ENCODE measurements at regions not wholly inside any gene's neighbourhood (a gene's known extent, or its start where the extent isn't known, plus 50 kb on each side); places are given as distances from the start of the nearest gene placed in this dataset.

DNA sequence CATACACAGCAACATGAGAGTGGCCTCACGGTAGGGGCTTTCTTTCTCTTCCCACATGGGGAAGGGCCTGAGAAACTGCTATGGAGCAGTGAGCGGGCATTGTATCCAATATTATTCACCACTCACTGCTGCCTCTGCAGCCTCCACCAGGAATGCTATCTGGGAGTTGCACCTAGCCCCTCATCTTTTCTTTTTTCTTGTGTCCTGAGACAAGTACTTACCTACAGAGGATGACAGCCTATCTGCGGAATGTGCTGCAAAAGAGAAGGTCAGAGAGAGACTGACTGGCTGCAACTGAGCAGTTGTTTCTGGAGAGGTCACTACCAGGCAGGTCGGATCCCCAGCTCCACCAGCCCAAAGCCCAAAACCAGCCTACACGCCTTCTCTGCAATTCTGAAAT, 52.1 kb upstream of the HTATIP2 start:
- no peak for DNase-seq (ENCODE audit: low spot score)
- intact Hi-C loops (cut with micrococcal nuclease; ENCODE audit: unreplicated experiment): no loop called here
- H3K27ac ChIP-seq (ENCODE audit: low read depth, low read length, poor library complexity, severe bottlenecking): no peak overlapping the region
- H3K27me3 ChIP-seq (replicated peaks; ENCODE audit: insufficient read depth, low read depth, low read length, poor library complexity): no peaks in the 10 kb centered on the region
- POLR2A ChIA-PET (ENCODE audit: low non-redundant PET): no interaction called here
- CTCF ChIA-PET: no interaction called here
- H3K9me3 ChIP-seq (ENCODE audit: low read depth, low read length, poor library complexity, severe bottlenecking): no peaks in the 10 kb centered on the region
- H3K36me3 ChIP-seq (ENCODE audit: insufficient read depth, low read length, poor library complexity, severe bottlenecking): no peaks in the 10 kb centered on the region
- no peaks in the 10 kb centered on the region for H3K4me1 ChIP-seq (ENCODE audit: insufficient read depth, low read length, poor library complexity, severe bottlenecking)
- TF ChIP-seq, protein P1, sequence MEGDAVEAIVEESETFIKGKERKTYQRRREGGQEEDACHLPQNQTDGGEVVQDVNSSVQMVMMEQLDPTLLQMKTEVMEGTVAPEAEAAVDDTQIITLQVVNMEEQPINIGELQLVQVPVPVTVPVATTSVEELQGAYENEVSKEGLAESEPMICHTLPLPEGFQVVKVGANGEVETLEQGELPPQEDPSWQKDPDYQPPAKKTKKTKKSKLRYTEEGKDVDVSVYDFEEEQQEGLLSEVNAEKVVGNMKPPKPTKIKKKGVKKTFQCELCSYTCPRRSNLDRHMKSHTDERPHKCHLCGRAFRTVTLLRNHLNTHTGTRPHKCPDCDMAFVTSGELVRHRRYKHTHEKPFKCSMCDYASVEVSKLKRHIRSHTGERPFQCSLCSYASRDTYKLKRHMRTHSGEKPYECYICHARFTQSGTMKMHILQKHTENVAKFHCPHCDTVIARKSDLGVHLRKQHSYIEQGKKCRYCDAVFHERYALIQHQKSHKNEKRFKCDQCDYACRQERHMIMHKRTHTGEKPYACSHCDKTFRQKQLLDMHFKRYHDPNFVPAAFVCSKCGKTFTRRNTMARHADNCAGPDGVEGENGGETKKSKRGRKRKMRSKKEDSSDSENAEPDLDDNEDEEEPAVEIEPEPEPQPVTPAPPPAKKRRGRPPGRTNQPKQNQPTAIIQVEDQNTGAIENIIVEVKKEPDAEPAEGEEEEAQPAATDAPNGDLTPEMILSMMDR (conservative IDR thresholded peaks at IDR 0.05; ENCODE audit: low read depth, low read length): no peak
- no peak for TF ChIP-seq EZH2 (IDR thresholded peaks at IDR 0.05; ENCODE audit: borderline replicate concordance, low read depth, low read length, poor library complexity, severe bottlenecking)
- H3K4me3 ChIP-seq (ENCODE audit: low read depth, low read length, poor library complexity, severe bottlenecking): no peak overlapping the region
- no TSS peak for BruUV-seq (replicated peaks)

DNA sequence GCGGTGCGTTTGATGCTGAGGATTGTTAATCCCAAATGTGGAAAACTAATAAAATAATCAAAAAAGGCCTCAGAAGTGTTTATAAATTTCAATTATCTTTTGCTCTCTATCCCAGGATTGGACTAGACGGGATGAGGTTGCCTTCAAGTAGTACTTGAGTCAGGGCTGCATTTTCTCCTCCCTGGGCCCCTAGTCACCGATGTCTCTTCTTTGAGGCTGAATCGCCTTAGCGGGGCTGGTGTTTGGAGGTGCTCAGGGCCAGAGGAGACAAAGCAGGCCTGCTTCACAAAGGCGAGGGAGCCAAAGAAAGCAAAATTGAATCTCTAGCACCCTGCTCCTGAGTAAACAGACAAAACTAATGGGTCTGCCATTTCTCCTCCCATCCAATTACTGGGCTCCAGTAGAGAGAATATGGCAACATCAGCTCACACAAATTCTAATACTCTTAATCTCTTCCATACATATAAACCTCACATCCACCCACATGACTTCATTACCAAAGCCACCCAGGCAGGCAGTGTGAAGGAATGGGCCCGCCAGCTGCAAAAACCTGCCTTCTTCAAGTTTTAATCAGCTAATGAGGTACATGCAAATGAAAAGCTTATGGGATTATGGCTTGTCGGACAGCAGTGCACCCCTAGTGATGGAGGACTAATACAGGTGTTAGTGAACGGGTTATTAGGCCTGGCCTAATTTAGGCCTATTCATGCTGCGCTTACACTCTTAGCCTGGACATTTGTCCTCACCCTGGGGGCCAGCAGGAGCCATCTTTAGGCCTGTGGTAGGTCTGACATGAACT, 52.7 kb upstream of the HTATIP2 start:
- BruUV-seq (replicated peaks): no TSS peak
- ChIA-PET POLR2A (ENCODE audit: low non-redundant PET) (no interaction called here), CTCF (no interaction called here)
- Histone ChIP-seq H3K27me3 (replicated peaks; ENCODE audit: insufficient read depth, low read depth, low read length, poor library complexity) (no peaks in the 10 kb centered on the region), H3K36me3 (ENCODE audit: insufficient read depth, low read length, poor library complexity, severe bottlenecking) (no peaks in the 10 kb centered on the region), H3K27ac (ENCODE audit: low read depth, low read length, poor library complexity, severe bottlenecking) (no peak overlapping the region), H3K4me1 (ENCODE audit: insufficient read depth, low read length, poor library complexity, severe bottlenecking) (no peaks in the 10 kb centered on the region), H3K9me3 (ENCODE audit: low read depth, low read length, poor library complexity, severe bottlenecking) (no peaks in the 10 kb centered on the region), H3K4me3 (ENCODE audit: low read depth, low read length, poor library complexity, severe bottlenecking) (no peak overlapping the region)
- intact Hi-C loops (cut with micrococcal nuclease; ENCODE audit: unreplicated experiment): no loop called here
- TF ChIP-seq, protein P1 (conservative IDR thresholded peaks at IDR 0.05; ENCODE audit: low read depth, low read length): no peak
- TF ChIP-seq EZH2 (IDR thresholded peaks at IDR 0.05; ENCODE audit: borderline replicate concordance, low read depth, low read length, poor library complexity, severe bottlenecking): no peak
- no peak for DNase-seq (ENCODE audit: low spot score)

DNA sequence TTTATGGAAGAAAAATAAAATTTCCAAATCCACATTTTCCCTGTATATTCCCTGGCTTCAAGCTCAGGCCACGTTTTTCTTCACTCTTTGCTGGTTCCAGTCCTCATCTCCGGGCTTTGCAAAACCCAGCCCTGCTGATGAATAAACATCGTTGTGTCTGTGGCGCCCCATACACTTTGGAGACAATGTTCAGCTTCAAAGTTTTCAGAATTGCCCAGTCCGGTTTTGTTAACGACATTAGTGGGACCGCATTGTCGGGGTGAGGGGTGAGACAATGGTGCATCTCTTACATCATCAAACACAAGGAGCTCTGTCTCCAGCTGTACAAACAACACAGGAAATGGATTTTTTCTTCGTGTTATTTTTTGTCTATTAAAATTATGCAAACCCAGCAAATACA, 53.4 kb upstream of the HTATIP2 start:
- ChIA-PET CTCF (no interaction called here), POLR2A (ENCODE audit: low non-redundant PET) (no interaction called here)

More for the DNA sequence above, 53.4 kb upstream of the HTATIP2 start:
- Histone ChIP-seq H3K9me3 (ENCODE audit: low read depth, low read length, poor library complexity, severe bottlenecking) (no peaks in the 10 kb centered on the region), H3K27me3 (replicated peaks; ENCODE audit: insufficient read depth, low read depth, low read length, poor library complexity) (no peaks in the 10 kb centered on the region), H3K36me3 (ENCODE audit: insufficient read depth, low read length, poor library complexity, severe bottlenecking) (no peaks in the 10 kb centered on the region), H3K4me3 (ENCODE audit: low read depth, low read length, poor library complexity, severe bottlenecking) (no peak overlapping the region), H3K27ac (ENCODE audit: low read depth, low read length, poor library complexity, severe bottlenecking) (no peak overlapping the region), H3K4me1 (ENCODE audit: insufficient read depth, low read length, poor library complexity, severe bottlenecking) (no peaks in the 10 kb centered on the region)
- TF ChIP-seq, protein P1 (conservative IDR thresholded peaks at IDR 0.05; ENCODE audit: low read depth, low read length): no peak
- TF ChIP-seq EZH2 (IDR thresholded peaks at IDR 0.05; ENCODE audit: borderline replicate concordance, low read depth, low read length, poor library complexity, severe bottlenecking): no peak
- BruUV-seq (replicated peaks): no TSS peak
- DNase-seq (ENCODE audit: low spot score): no peak
- intact Hi-C loops (cut with micrococcal nuclease; ENCODE audit: unreplicated experiment): no loop called here
